ENCODE measurements at regions not wholly inside any gene's neighbourhood (a gene's known extent, or its start where the extent isn't known, plus 50 kb on each side); places are given as distances from the start of the nearest gene placed in this dataset.

DNA sequence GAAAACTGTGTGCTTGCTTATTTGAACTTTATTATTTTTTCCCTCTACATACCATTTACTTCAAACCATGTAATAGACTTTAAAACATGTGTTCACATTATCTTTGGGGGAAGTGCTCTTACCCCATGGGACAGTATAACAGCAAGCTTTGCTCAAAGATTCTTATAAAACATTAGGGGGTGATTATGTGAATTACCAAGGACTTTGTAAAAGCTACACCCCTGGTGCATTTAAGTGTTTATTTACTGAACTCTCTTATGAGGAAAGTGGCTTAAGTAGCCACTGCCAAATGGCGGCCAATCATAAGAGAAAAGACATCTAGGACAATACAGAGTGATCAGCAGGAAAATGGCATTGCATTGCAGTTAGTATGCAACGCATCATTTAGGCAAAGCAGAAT, 70.3 kb downstream of the CAPZA3 start:
- no peak overlapping the region for H3K4me3 ChIP-seq (ENCODE audit: low read length, poor library complexity, severe bottlenecking)
- no peak for TF ChIP-seq EZH2phosphoT487 (IDR thresholded peaks at IDR 0.05; ENCODE audit: borderline replicate concordance)
- no peak for TF ChIP-seq CTCF (conservative IDR thresholded peaks at IDR 0.05; ENCODE audit: low read length)

GRCh38 chr12:18810537-18811253, 72.8 kb downstream of the CAPZA3 start:
- Histone ChIP-seq H3K9ac (ENCODE audit: low read depth, low read length, poor library complexity, severe bottlenecking) (no peak overlapping the region), H3K27me3 (ENCODE audit: insufficient read depth, low read length, poor library complexity, severe bottlenecking) (no peaks in the 10 kb centered on the region), H3F3A (ENCODE audit: low read depth) (no peaks in the 10 kb centered on the region), H3K4me3 (ENCODE audit: low read length, poor library complexity, severe bottlenecking) (no peak overlapping the region), H3K36me3 (ENCODE audit: insufficient read depth, low read length) (no peaks in the 10 kb centered on the region), H3K9me2 (replicated peaks; ENCODE audit: low read depth, low read length) (no peaks in the 10 kb centered on the region), H2AFZ (ENCODE audit: low read length) (no peak overlapping the region), H3K79me2 (ENCODE audit: insufficient read depth, low read length) (no peaks in the 10 kb centered on the region), H3K9me3 (ENCODE audit: insufficient read depth, low read depth, low read length) (no peaks in the 10 kb centered on the region), H3K4me1 (ENCODE audit: insufficient read depth, low read length, poor library complexity, severe bottlenecking) (no peaks in the 10 kb centered on the region), H3K4me2 (ENCODE audit: low read depth, low read length, poor library complexity, severe bottlenecking) (no peak overlapping the region), H4K20me1 (ENCODE audit: insufficient read depth, low read length, poor library complexity, severe bottlenecking) (no peaks in the 10 kb centered on the region)
- TF ChIP-seq CTCF (conservative IDR thresholded peaks at IDR 0.05; ENCODE audit: low read length) = no peak
- no peak for TF ChIP-seq EZH2phosphoT487 (IDR thresholded peaks at IDR 0.05; ENCODE audit: borderline replicate concordance)

More for the DNA sequence above, 70.3 kb downstream of the CAPZA3 start:
- Histone ChIP-seq H3K4me1 (ENCODE audit: insufficient read depth, low read length, poor library complexity, severe bottlenecking) (no peaks in the 10 kb centered on the region), H3K9ac (ENCODE audit: low read depth, low read length, poor library complexity, severe bottlenecking) (no peak overlapping the region), H3K9me3 (ENCODE audit: insufficient read depth, low read depth, low read length) (no peaks in the 10 kb centered on the region), H3K9me2 (replicated peaks; ENCODE audit: low read depth, low read length) (no peaks in the 10 kb centered on the region), H3F3A (ENCODE audit: low read depth) (no peaks in the 10 kb centered on the region), H2AFZ (ENCODE audit: low read length) (no peak overlapping the region), H3K4me2 (ENCODE audit: low read depth, low read length, poor library complexity, severe bottlenecking) (no peak overlapping the region), H3K79me2 (ENCODE audit: insufficient read depth, low read length) (no peaks in the 10 kb centered on the region), H3K36me3 (ENCODE audit: insufficient read depth, low read length) (no peaks in the 10 kb centered on the region), H3K27me3 (ENCODE audit: insufficient read depth, low read length, poor library complexity, severe bottlenecking) (no peaks in the 10 kb centered on the region), H4K20me1 (ENCODE audit: insufficient read depth, low read length, poor library complexity, severe bottlenecking) (no peaks in the 10 kb centered on the region)

GRCh38 chr12:18811273-18811672, 73.4 kb downstream of the CAPZA3 start:
- Histone ChIP-seq H3K79me2 (ENCODE audit: insufficient read depth, low read length) (no peaks in the 10 kb centered on the region), H2AFZ (ENCODE audit: low read length) (no peak overlapping the region), H3K4me1 (ENCODE audit: insufficient read depth, low read length, poor library complexity, severe bottlenecking) (no peaks in the 10 kb centered on the region), H3K36me3 (ENCODE audit: insufficient read depth, low read length) (no peaks in the 10 kb centered on the region), H3F3A (ENCODE audit: low read depth) (no peaks in the 10 kb centered on the region), H3K9me3 (ENCODE audit: insufficient read depth, low read depth, low read length) (no peaks in the 10 kb centered on the region), H4K20me1 (ENCODE audit: insufficient read depth, low read length, poor library complexity, severe bottlenecking) (no peaks in the 10 kb centered on the region), H3K9ac (ENCODE audit: low read depth, low read length, poor library complexity, severe bottlenecking) (no peak overlapping the region), H3K4me3 (ENCODE audit: low read length, poor library complexity, severe bottlenecking) (no peak overlapping the region), H3K4me2 (ENCODE audit: low read depth, low read length, poor library complexity, severe bottlenecking) (no peak overlapping the region), H3K27me3 (ENCODE audit: insufficient read depth, low read length, poor library complexity, severe bottlenecking) (no peaks in the 10 kb centered on the region), H3K9me2 (replicated peaks; ENCODE audit: low read depth, low read length) (no peaks in the 10 kb centered on the region)
- TF ChIP-seq EZH2phosphoT487 (IDR thresholded peaks at IDR 0.05; ENCODE audit: borderline replicate concordance) (no peak), CTCF (conservative IDR thresholded peaks at IDR 0.05; ENCODE audit: low read length) (no peak)

All from Loucy (cell line).